AG08396 (cell line): ENCODE measurements at regions not wholly inside any gene's neighbourhood (a gene's known extent, or its start where the extent isn't known, plus 50 kb on each side); places are given as distances from the start of the nearest gene placed in this dataset.

Experiments
- DNase-seq: peaks from one replicate; pipeline ENCODE4 v3.0.0; 2012; ENCODE audit warnings: low spot score, mixed read lengths

GRCh38 chr3:83514130-83514914 is 1444.5 kb upstream of the CADM2 start:
- DNase-seq: no peak

DNA sequence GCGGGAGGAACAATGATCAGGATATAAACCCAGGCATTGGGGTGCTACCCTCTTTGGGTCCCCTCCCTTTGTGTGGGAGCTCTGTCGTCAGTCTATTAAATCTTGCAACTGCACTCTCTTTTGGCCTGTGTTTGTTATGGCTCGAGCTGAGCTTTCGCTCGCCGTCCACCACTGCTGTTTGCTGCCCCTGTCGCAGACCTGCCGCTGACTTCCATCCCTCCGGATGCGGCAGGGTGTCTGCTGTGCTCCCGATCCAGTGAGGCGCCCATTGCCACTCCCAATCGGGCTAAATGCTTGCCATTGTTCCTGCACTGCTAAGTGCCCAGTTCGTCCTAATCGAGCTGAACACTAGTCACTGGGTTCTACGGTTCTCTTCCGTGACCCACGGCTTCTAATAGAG is 1443.7 kb upstream of the CADM2 start:
- DNase-seq: no peak

DNA sequence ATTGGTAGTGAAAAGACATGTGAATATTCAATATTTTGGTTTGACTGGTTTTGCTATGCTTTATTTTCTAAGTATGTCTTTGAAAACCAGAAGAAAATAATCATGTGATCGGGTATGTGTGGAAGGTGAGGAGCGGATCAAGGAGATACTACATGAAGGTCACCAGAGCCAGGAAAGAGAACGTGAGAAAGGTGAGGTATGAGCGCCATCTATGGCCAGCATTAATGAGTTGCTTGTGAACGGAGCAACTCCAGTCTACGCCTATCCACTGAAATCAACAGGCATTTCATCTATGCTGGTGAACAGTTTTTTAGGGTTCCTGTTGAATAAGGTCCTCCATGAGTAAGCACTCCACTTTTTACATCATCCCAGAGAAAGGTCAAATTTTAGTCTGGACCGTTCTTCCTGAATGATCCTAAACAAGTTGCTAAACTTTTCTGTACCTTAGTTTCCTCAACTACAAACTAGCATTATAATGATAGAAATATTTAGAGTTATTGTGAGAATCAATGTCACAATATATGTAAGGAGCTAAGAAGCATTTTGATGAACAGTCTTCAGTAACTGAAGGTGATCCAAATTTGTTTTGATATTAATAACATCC is 1435.2 kb upstream of the CADM2 start:
- no peak for DNase-seq

GRCh38 chr3:83524901-83525300 is 1433.9 kb upstream of the CADM2 start:
- DNase-seq: no peak

DNA sequence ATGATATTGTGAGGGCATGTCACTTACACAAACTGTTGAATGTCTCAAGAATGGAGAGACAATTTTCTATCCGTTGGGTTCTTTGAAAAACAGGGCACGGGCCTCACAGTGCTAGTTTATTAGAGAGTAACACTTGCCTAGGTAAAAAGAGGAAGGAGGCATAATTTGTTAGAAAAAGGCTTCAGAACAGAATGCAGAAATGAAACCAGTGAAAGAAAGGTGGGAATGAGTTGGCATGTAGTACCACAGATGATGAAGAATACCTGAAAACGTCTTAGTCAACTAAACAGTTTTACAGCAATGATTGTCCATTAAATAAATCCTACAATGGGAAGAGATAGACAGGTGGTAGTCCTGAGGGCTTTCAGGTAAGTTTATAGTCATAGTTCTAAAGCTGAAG is 1399.7 kb upstream of the CADM2 start:
- no peak for DNase-seq

- DNase-seq: no peak
These were observed 1390.9 kb upstream of the CADM2 start for GRCh38 chr3:83567935-83568334.

DNA sequence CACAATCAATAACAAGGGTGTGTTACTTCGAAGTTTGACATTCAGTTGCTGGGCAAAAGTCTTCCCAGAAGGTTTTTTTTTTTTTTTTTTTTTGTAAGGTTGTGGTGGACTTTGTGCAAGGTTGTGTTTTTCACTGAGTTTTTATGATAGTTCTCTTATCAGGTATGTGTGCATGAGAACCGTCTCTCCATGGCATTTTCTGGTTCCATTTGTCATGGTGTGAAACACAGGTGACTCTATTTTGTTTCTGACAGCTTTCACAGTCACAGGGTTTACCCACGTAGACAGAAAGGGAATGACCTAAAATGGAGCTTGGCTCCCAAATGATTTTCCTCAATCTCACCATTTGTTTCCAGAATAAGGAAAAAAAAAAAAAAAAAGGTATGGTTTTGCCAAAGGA is 1377.2 kb upstream of the CADM2 start:
- DNase-seq: no peak

DNA sequence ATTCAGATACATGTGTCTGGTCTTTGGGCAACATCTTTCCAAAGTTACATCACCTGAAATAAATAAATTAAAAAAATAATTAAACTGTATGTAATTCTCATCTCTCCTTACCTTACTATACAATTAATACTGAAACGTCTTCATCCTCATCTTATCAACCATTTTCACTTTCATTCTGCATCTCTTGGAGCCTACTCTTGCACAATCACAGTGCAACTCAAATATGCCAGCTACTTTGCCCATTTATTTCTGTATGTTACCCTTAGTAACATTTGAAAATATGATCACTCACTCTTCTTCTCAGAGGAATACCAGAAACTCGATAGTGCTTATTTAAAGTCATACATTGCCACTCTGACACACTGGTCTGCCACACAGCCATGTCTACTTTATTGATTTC is 1357.1 kb upstream of the CADM2 start:
- no peak for DNase-seq

GRCh38 chr3:83622526-83622925 is 1336.3 kb upstream of the CADM2 start:
- no peak for DNase-seq

GRCh38 chr3:83625261-83625660 is 1333.5 kb upstream of the CADM2 start:
- DNase-seq: no peak

DNA sequence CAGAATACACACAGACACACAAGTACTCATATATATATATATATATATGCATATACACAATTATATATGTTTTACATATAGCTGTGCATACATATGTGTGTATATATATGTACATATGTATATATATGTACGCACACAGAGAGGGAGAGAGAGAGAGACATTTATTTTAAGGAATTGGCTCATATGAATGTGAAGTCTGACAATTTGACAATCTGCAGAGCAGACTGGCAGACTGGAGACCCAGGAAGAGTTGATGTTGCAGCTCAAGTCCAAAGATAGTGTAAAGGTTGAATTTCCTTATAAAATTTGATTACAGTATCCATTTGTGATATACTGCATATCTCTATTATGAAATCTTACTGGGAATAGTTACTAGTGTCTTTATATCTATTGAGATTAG is 1330.3 kb upstream of the CADM2 start:
- no peak for DNase-seq

- DNase-seq: no peak
These were observed 1326.3 kb upstream of the CADM2 start for GRCh38 chr3:83632526-83632925.

DNA sequence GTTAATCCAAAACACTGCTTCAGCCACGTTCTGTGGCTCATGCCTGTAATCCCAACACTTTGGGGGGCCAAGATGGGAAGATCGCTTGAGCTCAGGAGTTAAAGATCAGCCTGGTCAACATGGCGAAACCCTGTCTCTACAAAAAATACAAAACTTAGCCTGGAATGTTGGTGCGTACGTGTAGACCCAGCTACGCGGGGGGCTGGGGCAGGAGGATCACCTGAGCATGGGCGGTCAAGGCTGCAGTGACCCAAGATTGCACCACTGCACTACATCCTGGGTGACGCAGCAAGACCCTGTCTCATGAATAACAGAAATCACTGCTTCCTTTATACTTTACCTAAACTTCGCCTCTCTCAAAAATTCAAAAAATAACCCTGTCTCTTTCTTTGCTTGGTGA is 1325.0 kb upstream of the CADM2 start:
- DNase-seq: no peak

DNA sequence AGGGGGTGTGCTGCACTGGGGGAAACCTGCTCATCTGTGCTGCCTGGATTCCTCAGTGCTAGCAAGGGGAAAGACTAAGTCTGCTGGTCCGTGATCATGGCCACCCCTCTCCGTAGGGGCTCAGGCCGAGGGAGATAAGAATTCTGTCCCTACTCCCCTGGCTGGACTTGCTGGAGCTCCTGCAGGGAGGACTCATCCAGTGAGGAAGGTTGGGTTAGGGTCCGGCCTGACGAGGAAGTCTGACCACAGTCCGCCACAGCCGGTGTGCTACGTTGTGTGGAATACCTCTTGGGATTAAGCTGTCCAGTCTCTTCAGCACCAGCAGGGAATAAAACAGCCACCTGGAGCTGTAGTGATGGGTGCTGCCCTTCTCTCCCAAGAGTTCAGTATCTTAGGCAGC is 1309.1 kb upstream of the CADM2 start:
- DNase-seq: no peak

DNA sequence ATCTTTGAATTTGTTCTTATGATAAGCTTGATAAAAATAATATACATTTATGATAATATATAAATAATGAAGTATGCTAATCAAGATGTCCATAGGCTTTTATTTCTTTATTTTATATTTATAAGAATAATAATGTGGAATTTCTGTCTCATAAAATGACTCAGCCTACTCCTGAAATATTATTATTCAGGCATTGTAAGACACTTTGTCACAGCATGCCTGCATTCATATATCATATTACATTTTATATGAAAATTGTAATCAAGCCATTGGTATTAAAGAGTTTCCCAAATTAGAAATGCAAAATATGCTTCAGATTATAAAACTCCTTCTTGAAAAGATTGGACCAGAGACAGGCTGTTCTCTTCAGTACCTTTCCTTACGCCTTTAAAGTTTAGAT is 1303.7 kb upstream of the CADM2 start:
- no peak for DNase-seq

GRCh38 chr3:83662381-83662960 is 1296.3 kb upstream of the CADM2 start:
- no peak for DNase-seq

DNA sequence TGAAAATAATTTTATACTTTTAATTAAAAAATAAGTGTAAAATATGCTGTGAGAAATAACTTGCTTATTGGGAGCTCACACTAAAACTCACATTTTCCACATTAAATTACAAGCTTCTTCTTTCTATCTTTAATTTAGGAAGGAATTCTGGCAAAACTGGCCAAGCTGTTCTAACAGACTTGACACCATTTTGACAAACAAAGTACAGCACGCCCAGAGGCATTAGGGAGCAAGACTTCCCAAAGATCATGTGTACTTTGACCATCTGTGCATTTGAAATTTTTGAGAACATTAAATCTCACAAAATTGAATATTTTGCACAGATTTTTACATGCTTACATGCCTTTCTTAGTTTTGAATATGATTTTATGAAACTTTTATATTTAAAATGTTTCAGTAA is 1288.4 kb upstream of the CADM2 start:
- DNase-seq: no peak

- no peak for DNase-seq
These were observed 1274.7 kb upstream of the CADM2 start for GRCh38 chr3:83683937-83684598.

- DNase-seq: no peak
These were observed 1252.1 kb upstream of the CADM2 start for GRCh38 chr3:83706669-83707068.

- no peak for DNase-seq
These were observed 1243.5 kb upstream of the CADM2 start for GRCh38 chr3:83715307-83715706.

- no peak for DNase-seq
These were observed 1229.2 kb upstream of the CADM2 start for GRCh38 chr3:83729576-83729975.

DNA sequence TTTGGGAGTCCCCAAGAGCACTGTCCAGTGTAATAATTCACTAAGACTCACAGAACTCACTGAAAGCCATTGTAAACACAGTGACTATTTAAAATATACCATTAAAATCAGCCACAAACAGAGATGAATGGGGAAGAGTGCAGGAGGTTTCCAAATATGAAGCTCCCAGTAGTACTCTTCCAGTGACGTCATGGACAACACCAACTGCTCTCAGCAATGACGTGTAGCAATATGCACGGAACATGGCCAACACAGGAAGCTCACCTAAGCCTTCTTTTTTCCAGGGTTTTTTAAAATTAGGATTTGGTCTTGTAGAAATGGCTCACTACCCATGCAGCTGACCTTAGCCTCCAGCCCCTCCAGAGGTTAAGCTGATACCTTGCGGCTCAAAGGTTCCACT is 1224.1 kb upstream of the CADM2 start:
- DNase-seq: no peak

DNA sequence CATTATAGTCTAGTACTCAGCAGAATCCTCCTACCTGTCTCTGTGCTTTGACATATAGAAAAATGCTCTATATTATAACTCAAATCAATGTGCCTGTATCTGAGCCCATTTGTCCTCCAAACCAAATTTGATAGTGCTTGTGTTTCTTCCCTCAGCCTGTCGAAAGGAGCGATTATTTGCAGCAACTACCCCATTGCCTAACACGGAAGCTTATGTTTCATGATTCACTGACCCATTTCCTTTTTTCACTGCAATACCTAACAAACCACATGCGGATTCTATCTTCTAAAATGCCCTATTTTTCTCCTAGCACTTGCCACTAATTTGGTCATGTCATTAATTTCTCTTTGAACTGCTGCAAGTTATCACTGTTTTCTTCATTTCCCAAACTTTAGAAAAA is 1220.6 kb upstream of the CADM2 start:
- DNase-seq: no peak
